Activated CD8-positive, alpha-beta memory T cell treated with anti-CD3 and anti-CD28 coated beads for 36 hours (primary cell): ENCODE measurements at regions not wholly inside any gene's neighbourhood (a gene's known extent, or its start where the extent isn't known, plus 50 kb on each side); places are given as distances from the start of the nearest gene placed in this dataset.

ENCODE experiments used
- CTCF ChIA-PET: fragments of 350-600 bp; sonication (Branson Sonifier 250); formaldehyde crosslinking; loops from one replicate; lab custom pipeline; 2021; ENCODE audit warnings: antibody characterized with exemption; lab: Charles Lee
- POLR2A ChIA-PET: fragments of 350-600 bp; sonication (Branson Sonifier 250); formaldehyde crosslinking; loops from one replicate; lab custom pipeline; 2021; ENCODE audit warnings: antibody characterized with exemption; lab: Charles Lee

GRCh38 chr4:28545986-28546385 lies 1685.3 kb downstream of the STIM2 start:
- ChIA-PET POLR2A (no interaction called here), CTCF (no interaction called here)

- POLR2A ChIA-PET, result no interaction called here
- CTCF ChIA-PET, result no interaction called here
Observed at GRCh38 chr4:28548136-28548535, 1687.5 kb downstream of the STIM2 start.

GRCh38 chr4:28548594-28548993 lies 1688.0 kb downstream of the STIM2 start:
- POLR2A ChIA-PET, result no interaction called here
- CTCF ChIA-PET, result no interaction called here

- ChIA-PET CTCF (no interaction called here), POLR2A (no interaction called here)
Observed at GRCh38 chr4:28555866-28556265, 1695.2 kb downstream of the STIM2 start.

GRCh38 chr4:28557755-28558154 lies 1697.1 kb downstream of the STIM2 start:
- ChIA-PET CTCF (no interaction called here), POLR2A (no interaction called here)

GRCh38 chr4:28558895-28559294 lies 1698.3 kb downstream of the STIM2 start:
- ChIA-PET CTCF (no interaction called here), POLR2A (no interaction called here)

- POLR2A ChIA-PET, result no interaction called here
- CTCF ChIA-PET, result no interaction called here
Observed at GRCh38 chr4:28562913-28563312, 1702.3 kb downstream of the STIM2 start.

- ChIA-PET CTCF (interaction anchor here (0.6 kb wide), 1 partner anchor 112 kb away, joined by 3 read pairs; no protein-coding TSS in a partner anchor), POLR2A (no interaction called here)
Observed at GRCh38 chr4:28565396-28565795, 1704.8 kb downstream of the STIM2 start.

- ChIA-PET CTCF (no interaction called here), POLR2A (no interaction called here)
Observed at GRCh38 chr4:28600958-28601357, 1740.3 kb downstream of the STIM2 start.

- ChIA-PET CTCF (no interaction called here), POLR2A (no interaction called here)
Observed at GRCh38 chr4:28621591-28621990, 1761.0 kb downstream of the STIM2 start.

GRCh38 chr4:28636971-28637370 lies 1776.3 kb downstream of the STIM2 start:
- ChIA-PET POLR2A (no interaction called here), CTCF (no interaction called here)

GRCh38 chr4:28639747-28640146 lies 1779.1 kb downstream of the STIM2 start:
- POLR2A ChIA-PET, result no interaction called here
- CTCF ChIA-PET, result no interaction called here

- ChIA-PET CTCF (no interaction called here), POLR2A (no interaction called here)
Observed at GRCh38 chr4:28654618-28655017, 1794.0 kb downstream of the STIM2 start.

- ChIA-PET CTCF (no interaction called here), POLR2A (no interaction called here)
Observed at GRCh38 chr4:28665306-28665705, 1804.7 kb downstream of the STIM2 start.

- ChIA-PET CTCF (no interaction called here), POLR2A (no interaction called here)
Observed at GRCh38 chr4:28675582-28675981, 1814.9 kb downstream of the STIM2 start.

GRCh38 chr4:28677808-28678207 lies 1817.2 kb downstream of the STIM2 start:
- ChIA-PET CTCF (no interaction called here), POLR2A (no interaction called here)

GRCh38 chr4:28682847-28683246 lies 1822.2 kb downstream of the STIM2 start:
- ChIA-PET CTCF (no interaction called here), POLR2A (no interaction called here)

GRCh38 chr4:28686618-28687017 lies 1826.0 kb downstream of the STIM2 start:
- POLR2A ChIA-PET, result no interaction called here
- CTCF ChIA-PET, result no interaction called here

- ChIA-PET CTCF (no interaction called here), POLR2A (no interaction called here)
Observed at GRCh38 chr4:28690890-28691289, 1830.2 kb downstream of the STIM2 start.

- CTCF ChIA-PET, result no interaction called here
- POLR2A ChIA-PET, result no interaction called here
Observed at GRCh38 chr4:28702571-28702970, 1841.9 kb downstream of the STIM2 start.

GRCh38 chr4:28709891-28710290 lies 1849.2 kb downstream of the STIM2 start:
- POLR2A ChIA-PET, result no interaction called here
- CTCF ChIA-PET, result no interaction called here

- CTCF ChIA-PET, result no interaction called here
- POLR2A ChIA-PET, result no interaction called here
Observed at GRCh38 chr4:28723371-28723770, 1862.7 kb downstream of the STIM2 start.
